HL-60 (cell line): ENCODE measurements at regions not wholly inside any gene's neighbourhood (a gene's known extent, or its start where the extent isn't known, plus 50 kb on each side); places are given as distances from the start of the nearest gene placed in this dataset.

ENCODE experiments used
- DNase-seq, 2 experiments: peaks; one replicate each; pipeline ENCODE4 v3.0.0-alpha.2; 2010 to 2020; ENCODE audit warnings: low read depth in 1 of 2, low spot score in 1 of 2
- H3K27ac ChIP-seq: fragments of 250-450 bp; sonication (Bioruptor Pico); replicated peaks from 2 replicates; pipeline ENCODE4 v1.5.1; 2020; ENCODE audit warnings: mild to moderate bottlenecking, moderate library complexity
- H3K27me3 ChIP-seq: fragments of 250-450 bp; sonication (Bioruptor Pico); 2 replicates; pipeline ENCODE4 v1.5.1; 2021; ENCODE audit warnings: mild to moderate bottlenecking, moderate library complexity; ENCODE audit not compliant: insufficient read depth, poor library complexity, severe bottlenecking
- H3K4me3 ChIP-seq: replicated peaks from 2 replicates; pipeline ENCODE4 v1.5.1; 2011; ENCODE audit warnings: mild to moderate bottlenecking, control low read depth, low read length; ENCODE audit not compliant: insufficient read depth
- GABPA ChIP-seq: IDR thresholded peaks from 2 replicates; pipeline ENCODE4 v1.6.1; 2012; ENCODE audit warnings: low read depth
- POLR2AphosphoS5 ChIP-seq: IDR thresholded peaks from 2 replicates; pipeline ENCODE4 v1.6.1; 2012; ENCODE audit warnings: low read depth
- SPI1 ChIP-seq: IDR thresholded peaks from 2 replicates; pipeline ENCODE4 v1.6.1; 2012; ENCODE audit warnings: low read depth, mild to moderate bottlenecking, borderline replicate concordance
- TF ChIP-seq, protein P1 (sequence below): IDR thresholded peaks from one replicate; pipeline ENCODE4 v1.5.1; 2011; ENCODE audit warnings: low read length, control low read depth, inconsistent platforms; ENCODE audit not compliant: insufficient read depth
- TF ChIP-seq, protein P2 (sequence below): IDR thresholded peaks from 2 replicates; pipeline ENCODE4 v1.6.1; 2012; ENCODE audit warnings: low read depth; ENCODE audit not compliant: insufficient replicate concordance

DNA sequence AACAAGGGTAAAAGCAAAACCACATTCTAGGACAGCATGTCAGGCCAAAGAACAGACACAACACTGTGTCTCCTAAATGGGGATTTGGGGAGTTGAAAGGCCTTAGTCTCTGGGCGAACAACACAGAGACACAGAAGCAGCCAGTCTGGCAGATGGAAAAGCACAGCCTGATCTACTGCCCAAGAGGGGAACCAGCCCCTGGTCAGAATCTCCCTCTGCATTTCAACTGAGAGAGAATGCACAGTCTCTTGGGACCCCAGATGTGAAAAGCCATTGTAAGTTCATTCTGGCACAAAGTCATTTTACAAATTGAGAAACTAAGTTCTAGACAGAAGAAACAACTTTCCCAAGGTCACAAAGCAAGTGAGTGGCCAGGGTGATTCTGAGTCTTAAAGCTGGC, 331.7 kb downstream of the TNS1 start:
- no peak overlapping the region for H3K27ac ChIP-seq
- H3K4me3 ChIP-seq = no peak overlapping the region
- DNase-seq = no peak
- H3K27me3 ChIP-seq = no peaks in the 10 kb centered on the region
- TF ChIP-seq SPI1 (no peak), GABPA (no peak), POLR2AphosphoS5 (no peak)
- TF ChIP-seq, protein P1, sequence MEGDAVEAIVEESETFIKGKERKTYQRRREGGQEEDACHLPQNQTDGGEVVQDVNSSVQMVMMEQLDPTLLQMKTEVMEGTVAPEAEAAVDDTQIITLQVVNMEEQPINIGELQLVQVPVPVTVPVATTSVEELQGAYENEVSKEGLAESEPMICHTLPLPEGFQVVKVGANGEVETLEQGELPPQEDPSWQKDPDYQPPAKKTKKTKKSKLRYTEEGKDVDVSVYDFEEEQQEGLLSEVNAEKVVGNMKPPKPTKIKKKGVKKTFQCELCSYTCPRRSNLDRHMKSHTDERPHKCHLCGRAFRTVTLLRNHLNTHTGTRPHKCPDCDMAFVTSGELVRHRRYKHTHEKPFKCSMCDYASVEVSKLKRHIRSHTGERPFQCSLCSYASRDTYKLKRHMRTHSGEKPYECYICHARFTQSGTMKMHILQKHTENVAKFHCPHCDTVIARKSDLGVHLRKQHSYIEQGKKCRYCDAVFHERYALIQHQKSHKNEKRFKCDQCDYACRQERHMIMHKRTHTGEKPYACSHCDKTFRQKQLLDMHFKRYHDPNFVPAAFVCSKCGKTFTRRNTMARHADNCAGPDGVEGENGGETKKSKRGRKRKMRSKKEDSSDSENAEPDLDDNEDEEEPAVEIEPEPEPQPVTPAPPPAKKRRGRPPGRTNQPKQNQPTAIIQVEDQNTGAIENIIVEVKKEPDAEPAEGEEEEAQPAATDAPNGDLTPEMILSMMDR = no peak
- TF ChIP-seq, protein P2, sequence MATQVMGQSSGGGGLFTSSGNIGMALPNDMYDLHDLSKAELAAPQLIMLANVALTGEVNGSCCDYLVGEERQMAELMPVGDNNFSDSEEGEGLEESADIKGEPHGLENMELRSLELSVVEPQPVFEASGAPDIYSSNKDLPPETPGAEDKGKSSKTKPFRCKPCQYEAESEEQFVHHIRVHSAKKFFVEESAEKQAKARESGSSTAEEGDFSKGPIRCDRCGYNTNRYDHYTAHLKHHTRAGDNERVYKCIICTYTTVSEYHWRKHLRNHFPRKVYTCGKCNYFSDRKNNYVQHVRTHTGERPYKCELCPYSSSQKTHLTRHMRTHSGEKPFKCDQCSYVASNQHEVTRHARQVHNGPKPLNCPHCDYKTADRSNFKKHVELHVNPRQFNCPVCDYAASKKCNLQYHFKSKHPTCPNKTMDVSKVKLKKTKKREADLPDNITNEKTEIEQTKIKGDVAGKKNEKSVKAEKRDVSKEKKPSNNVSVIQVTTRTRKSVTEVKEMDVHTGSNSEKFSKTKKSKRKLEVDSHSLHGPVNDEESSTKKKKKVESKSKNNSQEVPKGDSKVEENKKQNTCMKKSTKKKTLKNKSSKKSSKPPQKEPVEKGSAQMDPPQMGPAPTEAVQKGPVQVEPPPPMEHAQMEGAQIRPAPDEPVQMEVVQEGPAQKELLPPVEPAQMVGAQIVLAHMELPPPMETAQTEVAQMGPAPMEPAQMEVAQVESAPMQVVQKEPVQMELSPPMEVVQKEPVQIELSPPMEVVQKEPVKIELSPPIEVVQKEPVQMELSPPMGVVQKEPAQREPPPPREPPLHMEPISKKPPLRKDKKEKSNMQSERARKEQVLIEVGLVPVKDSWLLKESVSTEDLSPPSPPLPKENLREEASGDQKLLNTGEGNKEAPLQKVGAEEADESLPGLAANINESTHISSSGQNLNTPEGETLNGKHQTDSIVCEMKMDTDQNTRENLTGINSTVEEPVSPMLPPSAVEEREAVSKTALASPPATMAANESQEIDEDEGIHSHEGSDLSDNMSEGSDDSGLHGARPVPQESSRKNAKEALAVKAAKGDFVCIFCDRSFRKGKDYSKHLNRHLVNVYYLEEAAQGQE = no peak

DNA sequence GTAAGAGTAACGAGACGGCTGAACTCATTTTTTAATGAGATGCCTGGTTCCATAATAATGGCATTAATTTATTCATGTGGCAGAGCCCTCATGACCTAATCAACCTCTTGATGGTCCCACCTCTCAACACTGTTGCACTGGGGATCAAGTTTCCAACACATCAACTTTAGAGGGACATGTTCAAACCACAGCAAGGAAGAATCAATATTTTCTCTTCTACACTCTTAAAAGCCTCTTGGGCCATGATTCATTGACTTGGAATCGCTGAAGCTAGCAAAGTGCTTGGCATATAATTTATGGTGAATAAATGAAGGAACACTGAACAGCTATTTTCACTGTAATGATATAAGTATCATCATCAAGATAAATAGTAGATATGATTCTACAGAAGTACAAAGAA, 333.0 kb downstream of the TNS1 start:
- no peak overlapping the region for H3K4me3 ChIP-seq
- no peak for DNase-seq
- no peak overlapping the region for H3K27ac ChIP-seq
- H3K27me3 ChIP-seq = no peaks in the 10 kb centered on the region
- no peak for TF ChIP-seq POLR2AphosphoS5
- TF ChIP-seq, protein P2 = no peak
- no peak for TF ChIP-seq SPI1
- TF ChIP-seq, protein P1 = no peak

DNA sequence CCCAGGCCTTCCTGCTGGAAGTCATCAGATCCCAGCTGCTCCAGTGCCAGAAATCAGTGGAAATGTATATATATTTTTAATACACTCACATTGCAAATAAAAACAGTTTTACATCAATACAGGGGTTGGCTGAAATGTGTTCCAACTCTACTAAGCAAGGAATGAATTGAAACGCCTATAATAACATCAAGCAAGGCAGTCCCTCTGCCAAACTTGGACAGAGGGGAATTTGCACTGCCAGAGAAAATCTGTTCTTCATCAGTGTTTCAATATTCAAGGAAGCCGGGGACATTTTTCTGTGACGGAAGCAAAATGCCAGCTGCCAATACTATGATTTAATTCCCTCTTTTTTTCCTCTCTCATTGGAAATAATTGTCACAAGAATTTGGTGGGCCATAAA, 335.3 kb downstream of the TNS1 start:
- no peak for DNase-seq
- no peaks in the 10 kb centered on the region for H3K27me3 ChIP-seq
- H3K27ac ChIP-seq = no peak overlapping the region
- TF ChIP-seq GABPA (no peak), POLR2AphosphoS5 (no peak), SPI1 (no peak)
- TF ChIP-seq, protein P2 = no peak
- TF ChIP-seq, protein P1 = no peak
- no peak overlapping the region for H3K4me3 ChIP-seq
